IMR-90 (cell line): ENCODE measurements at regions not wholly inside any gene's neighbourhood (a gene's known extent, or its start where the extent isn't known, plus 50 kb on each side); places are given as distances from the start of the nearest gene placed in this dataset.

Experiments
- ATAC-seq: fragments of 200-7000 bp; cut with Tn5 transposase; 2 replicates; pipeline ENCODE4 v1.9.1; 2020; ENCODE audit warnings: low read depth, mild to moderate bottlenecking, moderate library complexity
- BruUV-seq: library from RNA; stranded (reverse); fragments of 400-500 nt; replicated peaks from 2 replicates; lab custom pipeline; 2021; lab: Mats Ljungman, UMichigan
- CTCF ChIA-PET: fragments of 300-600 bp; formaldehyde crosslinking; extraction: SDS; loops from one replicate; lab custom pipeline; 2021; ENCODE audit warnings: antibody characterized with exemption; lab: Yijun Ruan, JAX
- POLR2A ChIA-PET: fragments of 300-600 bp; sonication (Branson Sonifier 250); formaldehyde crosslinking; loops from one replicate; lab custom pipeline; 2022; ENCODE audit warnings: antibody characterized with exemption; ENCODE audit not compliant: unreplicated experiment; lab: Charles Lee
- DNase-seq: peaks from one replicate; pipeline ENCODE4 v3.0.0; 2013
- H2AFZ ChIP-seq: replicated peaks from 2 replicates; pipeline ENCODE3; 2013; ENCODE audit warnings: low read length, mild to moderate bottlenecking; ENCODE audit not compliant: poor library complexity
- H2AK5ac ChIP-seq: 2 replicates; pipeline ENCODE4 v1.6.1; 2013; ENCODE audit warnings: low read depth, low read length, inconsistent platforms
- H2AK9ac ChIP-seq: replicated peaks from 2 replicates; pipeline ENCODE3; 2013; ENCODE audit warnings: mild to moderate bottlenecking, low read depth, low read length, moderate library complexity; ENCODE audit not compliant: poor library complexity
- H2BK120ac ChIP-seq: 2 replicates; pipeline ENCODE4 v1.6.1; 2013; ENCODE audit warnings: low read depth, low read length, inconsistent platforms
- H2BK15ac ChIP-seq: 3 replicates; pipeline ENCODE4 v1.6.1; 2013; ENCODE audit warnings: low read depth, low read length, inconsistent platforms
- H2BK20ac ChIP-seq: 2 replicates; pipeline ENCODE4 v1.6.1; 2013; ENCODE audit warnings: low read depth, mild to moderate bottlenecking, inconsistent platforms, low read length, moderate library complexity
- H2BK5ac ChIP-seq: 2 replicates; pipeline ENCODE4 v1.6.1; 2013; ENCODE audit warnings: mild to moderate bottlenecking, low read depth, low read length, inconsistent platforms; ENCODE audit not compliant: poor library complexity, severe bottlenecking
- H3K14ac ChIP-seq: replicated peaks from 2 replicates; pipeline ENCODE4 v1.6.1; 2013; ENCODE audit warnings: low read depth, low read length, inconsistent platforms
- H3K18ac ChIP-seq: 2 replicates; pipeline ENCODE4 v1.6.1; 2013; ENCODE audit warnings: low read depth, low read length, control low read depth
- H3K23ac ChIP-seq: 2 replicates; pipeline ENCODE4 v1.6.1; 2013; ENCODE audit warnings: low read depth, low read length, inconsistent platforms
- H3K27ac ChIP-seq: 2 replicates; pipeline ENCODE4 v1.5.1; 2013; ENCODE audit warnings: mild to moderate bottlenecking, control low read depth, low read length; ENCODE audit not compliant: insufficient read depth
- H3K27me3 ChIP-seq: 2 replicates; pipeline ENCODE4 v1.6.1; 2013; ENCODE audit warnings: low read length; ENCODE audit not compliant: control insufficient read depth, insufficient read depth
- H3K36me3 ChIP-seq: 2 replicates; pipeline ENCODE4 v1.6.1; 2013; ENCODE audit warnings: low read length, mixed read lengths; ENCODE audit not compliant: control insufficient read depth, insufficient read depth
- H3K4ac ChIP-seq: 2 replicates; pipeline ENCODE4 v1.6.1; 2013; ENCODE audit warnings: low read depth, low read length, inconsistent platforms
- H3K4me1 ChIP-seq: 2 replicates; pipeline ENCODE4 v1.6.1; 2013; ENCODE audit warnings: low read length, mixed read lengths; ENCODE audit not compliant: control insufficient read depth, insufficient read depth
- H3K4me2 ChIP-seq: 2 replicates; pipeline ENCODE4 v1.6.1; 2013; ENCODE audit warnings: low read depth, mild to moderate bottlenecking, control low read depth, low read length, moderate library complexity
- H3K4me3 ChIP-seq: 2 replicates; pipeline ENCODE4 v1.5.1; 2013; ENCODE audit warnings: low read depth, mild to moderate bottlenecking, control low read depth, low read length, moderate library complexity; ENCODE audit not compliant: insufficient read depth
- H3K56ac ChIP-seq: 2 replicates; pipeline ENCODE4 v1.6.1; 2013; ENCODE audit warnings: low read length, inconsistent platforms; ENCODE audit not compliant: insufficient read depth; ENCODE audit errors: extremely low read depth
- H3K79me1 ChIP-seq, 2 experiments: 2 replicates each; pipeline ENCODE4 v1.6.1; 2013; ENCODE audit warnings: low read length in 2 of 2, inconsistent platforms in 1 of 2, low read depth in 1 of 2
- H3K9ac ChIP-seq: 2 replicates; pipeline ENCODE4 v1.6.1; 2013; ENCODE audit warnings: low read depth, low read length, control low read depth
- H3K9me1 ChIP-seq: 2 replicates; pipeline ENCODE4 v1.6.1; 2013; ENCODE audit warnings: low read length, inconsistent platforms; ENCODE audit not compliant: insufficient read depth
- H3K9me3 ChIP-seq: 2 replicates; pipeline ENCODE4 v1.6.1; 2013; ENCODE audit warnings: low read length; ENCODE audit not compliant: control insufficient read depth, insufficient read depth
- H4K20me1 ChIP-seq: 2 replicates; pipeline ENCODE4 v1.6.1; 2013; ENCODE audit warnings: low read length, inconsistent platforms; ENCODE audit not compliant: insufficient read depth
- H4K5ac ChIP-seq: 2 replicates; pipeline ENCODE4 v1.6.1; 2013; ENCODE audit warnings: mild to moderate bottlenecking, low read depth, low read length, control low read depth
- H4K8ac ChIP-seq, 2 experiments: 2 replicates each; pipeline ENCODE4 v1.6.1; 2013; ENCODE audit warnings: low read depth in 2 of 2, low read length in 2 of 2, control low read depth in 1 of 2, inconsistent platforms in 1 of 2
- H4K91ac ChIP-seq: 2 replicates; pipeline ENCODE4 v1.6.1; 2013; ENCODE audit warnings: low read depth, low read length, inconsistent platforms; ENCODE audit not compliant: insufficient read depth
- BHLHE40 ChIP-seq: fragments of 150-350 bp; IDR thresholded peaks from 2 replicates; pipeline ENCODE4 v1.6.1; 2016; ENCODE audit warnings: mild to moderate bottlenecking, low read depth, low read length
- CEBPB ChIP-seq: IDR thresholded peaks from 2 replicates; pipeline ENCODE4 v1.6.1; 2012; ENCODE audit warnings: low read depth, low read length, improper control_type of control experiment
- CHD1 ChIP-seq: IDR thresholded peaks from 2 replicates; pipeline ENCODE4 v1.6.1; 2012; ENCODE audit warnings: low read depth, low read length, improper control_type of control experiment
- CTCF ChIP-seq: conservative IDR thresholded peaks from 2 replicates; pipeline ENCODE4 v1.5.1; 2012; ENCODE audit warnings: mild to moderate bottlenecking, low read depth, low read length, improper control_type of control experiment
- FOS ChIP-seq: fragments of 150-350 bp; IDR thresholded peaks from 2 replicates; pipeline ENCODE4 v1.6.1; 2016; ENCODE audit warnings: low read depth, low read length
- MAFK ChIP-seq: IDR thresholded peaks from 2 replicates; pipeline ENCODE4 v1.6.1; 2012; ENCODE audit warnings: low read depth, low read length, improper control_type of control experiment
- MXI1 ChIP-seq: IDR thresholded peaks from 2 replicates; pipeline ENCODE4 v1.6.1; 2012; ENCODE audit warnings: low read depth, mild to moderate bottlenecking, low read length, moderate library complexity, borderline replicate concordance
- NFE2L2 ChIP-seq: fragments of 150-350 bp; IDR thresholded peaks from 2 replicates; pipeline ENCODE4 v1.6.1; 2016; ENCODE audit warnings: low read depth, mild to moderate bottlenecking, low read length
- RAD21 ChIP-seq: IDR thresholded peaks from 2 replicates; pipeline ENCODE4 v1.6.1; 2012; ENCODE audit warnings: low read length, improper control_type of control experiment
- RCOR1 ChIP-seq: IDR thresholded peaks from 2 replicates; pipeline ENCODE4 v1.6.1; 2012; ENCODE audit warnings: mild to moderate bottlenecking, low read length, improper control_type of control experiment; ENCODE audit not compliant: insufficient replicate concordance
- RFX5 ChIP-seq: IDR thresholded peaks from 2 replicates; pipeline ENCODE4 v1.8.0; 2012; ENCODE audit warnings: low read depth, mild to moderate bottlenecking, low read length, moderate library complexity
- USF2 ChIP-seq: fragments of 150-350 bp; IDR thresholded peaks from 2 replicates; pipeline ENCODE4 v1.6.1; 2017; ENCODE audit warnings: mild to moderate bottlenecking, antibody characterized with exemption, low read length, low read depth
- WGBS, 2 experiments: methylation state at CpG; one replicate each; pipeline versions ENCODE4 v1.1.5 to v1.1.7; 2013; ENCODE audit warnings: missing lambda C conversion rate in 2 of 2; ENCODE audit not compliant: insufficient read length in 1 of 2; ENCODE audit errors: extremely low coverage in 2 of 2; 5-methylcytosine and 5-hydroxymethylcytosine counted together
- dilution Hi-C: fragments of 300-500 bp; cut with HindIII; formaldehyde crosslinking; loops from one replicate; pipeline ENCODE4 v1.14.3; 2018; ENCODE audit warnings: low sequenced_read_pairs; ENCODE audit not compliant: unreplicated experiment
- in situ Hi-C: fragments of 300-500 bp; cut with MboI; formaldehyde crosslinking; loops from 3 replicates; pipeline ENCODE4 v1.14.3; 2019; ENCODE audit warnings: low sequenced_read_pairs, inconsistent platforms, mixed read lengths
- intact Hi-C: fragments of 100-400 bp; cut with micrococcal nuclease; formaldehyde crosslinking; loops from 2 replicates; pipeline ENCODE4 v1.10.0; 2022

GRCh38 chr1:239186487-239186886 lies 199.9 kb upstream of the CHRM3 start:
- no peak for ATAC-seq
- in situ Hi-C loops: no loop called here
- Histone ChIP-seq H2AK5ac (no peak overlapping the region), H4K20me1 (no peaks in the 10 kb centered on the region), H2BK120ac (no peak overlapping the region), H4K8ac (no peak overlapping the region), H4K5ac (no peak overlapping the region), H3K4me3 (no peak overlapping the region), H2BK15ac (no peak overlapping the region), H2BK5ac (no peak overlapping the region), H2AK9ac (no peak overlapping the region), H3K4me2 (no peak overlapping the region), H3K4ac (no peak overlapping the region), H3K36me3 (no peaks in the 10 kb centered on the region), H3K56ac (no peak overlapping the region), H3K27ac (no peak overlapping the region), H3K4me1 (no peaks in the 10 kb centered on the region), H3K23ac (no peak overlapping the region), H2AFZ (no peak overlapping the region), H3K9me3 (peaks cover 4% of the 10 kb centered on the region), H3K27me3 (no peaks in the 10 kb centered on the region), H3K9me1 (no peaks in the 10 kb centered on the region), H3K9ac (no peak overlapping the region), H3K79me1 (no peaks in the 10 kb centered on the region), H2BK20ac (no peak overlapping the region), H4K91ac (no peak overlapping the region), H3K18ac (no peak overlapping the region), H3K14ac (no peak overlapping the region)
- DNase-seq: no peak
- TF ChIP-seq RAD21: no peak
- no peak for TF ChIP-seq RFX5
- no peak for TF ChIP-seq USF2
- no peak for TF ChIP-seq RCOR1
- no peak for TF ChIP-seq MXI1
- no peak for TF ChIP-seq CEBPB
- TF ChIP-seq MAFK: no peak
- no peak for TF ChIP-seq CTCF
- no peak for TF ChIP-seq FOS
- TF ChIP-seq BHLHE40: no peak
- no peak for TF ChIP-seq NFE2L2
- no peak for TF ChIP-seq CHD1
- dilution Hi-C loops: no loop called here
- ChIA-PET POLR2A (no interaction called here), CTCF (no interaction called here)
- WGBS, 2 experiments: no CpG with 5 or more reads among the region's 1 CpG
- BruUV-seq: no TSS peak
- intact Hi-C loops: no loop called here
